Endothelial cell of umbilical vein (primary cell): ENCODE measurements at regions not wholly inside any gene's neighbourhood (a gene's known extent, or its start where the extent isn't known, plus 50 kb on each side); places are given as distances from the start of the nearest gene placed in this dataset.

Experiments used
- BruUV-seq: library from RNA; stranded (reverse); fragments of 400-500 nt; replicated peaks from 2 replicates; lab custom pipeline; 2021; lab: Mats Ljungman, UMichigan
- CTCF ChIA-PET: fragments of 300-600, 350-600 bp; sonication (Branson Sonifier 250); formaldehyde crosslinking; loops from one replicate; lab custom pipeline; 2021; ENCODE audit warnings: antibody characterized with exemption, inconsistent platforms; lab: Charles Lee
- POLR2A ChIA-PET: fragments of 300-600, 350-600 bp; sonication (Branson Sonifier 250); formaldehyde crosslinking; loops from one replicate; lab custom pipeline; 2021; ENCODE audit warnings: antibody characterized with exemption, inconsistent platforms; lab: Charles Lee
- DNase-seq: peaks from one replicate; pipeline ENCODE4 v3.0.0-alpha.2; 2011; ENCODE audit warnings: low read depth, low spot score
- FAIRE-seq: peaks from 2 replicates; lab custom pipeline; 2011; peaks lifted over from hg19 to GRCh38; lab: Jason Lieb, UNC
- H2AFZ ChIP-seq: 2 replicates; pipeline ENCODE4 v1.6.0; 2012; ENCODE audit warnings: low read depth, low read length, control low read depth, inconsistent platforms
- H3K27ac ChIP-seq: 2 replicates; pipeline ENCODE4 v1.5.1; 2011; ENCODE audit warnings: low read depth, mild to moderate bottlenecking, control low read depth, low read length, moderate library complexity; ENCODE audit not compliant: insufficient read depth
- H3K27me3 ChIP-seq, 2 experiments: 2 replicates each; pipeline versions ENCODE4 v1.6.0 to v1.6.1; 2011; ENCODE audit warnings: low read length in 2 of 2, mixed read lengths in 1 of 2; ENCODE audit not compliant: control insufficient read depth in 2 of 2, insufficient read depth in 2 of 2
- H3K36me3 ChIP-seq, 2 experiments: 2 replicates in 1 of 2; 3 replicates in 1 of 2; pipeline ENCODE4 v1.5.1; 2011; ENCODE audit warnings: low read length in 2 of 2, mild to moderate bottlenecking in 1 of 2, moderate library complexity in 1 of 2; ENCODE audit not compliant: control insufficient read depth in 2 of 2, insufficient read depth in 2 of 2; ENCODE audit errors: extremely low read depth in 1 of 2
- H3K4me1 ChIP-seq: 3 replicates; pipeline ENCODE4 v1.5.1; 2011; ENCODE audit warnings: mild to moderate bottlenecking, low read length; ENCODE audit not compliant: control insufficient read depth, insufficient read depth; ENCODE audit errors: extremely low read depth
- H3K4me2 ChIP-seq: 2 replicates; pipeline ENCODE4 v1.6.1; 2011; ENCODE audit warnings: low read length, control low read depth, mixed read lengths; ENCODE audit not compliant: insufficient read depth
- H3K4me3 ChIP-seq, 3 experiments: fragments of 200-600 bp in 1 of 3; sonication (generic), shearing (Covaris generic) in 1 of 3; replicated peaks in 1 of 3; 2 replicates each; pipeline ENCODE4 v1.5.1; 2011 to 2016; ENCODE audit warnings: control low read depth in 3 of 3, low read length in 3 of 3, mild to moderate bottlenecking in 2 of 3, inconsistent platforms in 1 of 3, low read depth in 1 of 3, moderate library complexity in 1 of 3; ENCODE audit not compliant: insufficient read depth in 1 of 3
- H3K79me2 ChIP-seq: 2 replicates; pipeline ENCODE4 v1.6.0; 2012; ENCODE audit warnings: low read length, inconsistent platforms; ENCODE audit not compliant: control insufficient read depth, insufficient read depth
- H3K9ac ChIP-seq: replicated peaks from 2 replicates; pipeline ENCODE3; 2011; ENCODE audit warnings: low read length, control low read depth; ENCODE audit not compliant: insufficient read depth; ENCODE audit errors: extremely low read depth
- H3K9me1 ChIP-seq: replicated peaks from 3 replicates; pipeline ENCODE4 v1.6.0; 2011; ENCODE audit warnings: mild to moderate bottlenecking, low read length; ENCODE audit not compliant: control insufficient read depth, insufficient read depth; ENCODE audit errors: extremely low read depth
- H3K9me3 ChIP-seq: replicated peaks from 2 replicates; pipeline ENCODE4 v1.5.1; 2012; ENCODE audit warnings: low read length, inconsistent platforms; ENCODE audit not compliant: control insufficient read depth, insufficient read depth
- H4K20me1 ChIP-seq: replicated peaks from 2 replicates; pipeline ENCODE3; 2011; ENCODE audit warnings: mild to moderate bottlenecking, low read length; ENCODE audit not compliant: control insufficient read depth, insufficient read depth; ENCODE audit errors: extremely low read depth
- EZH2 ChIP-seq: IDR thresholded peaks from 2 replicates; pipeline ENCODE4 v1.6.1; 2012; ENCODE audit warnings: borderline replicate concordance, low read depth, mild to moderate bottlenecking, moderate library complexity, low read length, inconsistent platforms; ENCODE audit not compliant: severe bottlenecking
- FOS ChIP-seq: IDR thresholded peaks from 2 replicates; pipeline ENCODE4 v1.6.1; 2011; ENCODE audit warnings: mild to moderate bottlenecking, low read length, moderate library complexity, borderline replicate concordance; ENCODE audit not compliant: insufficient read depth
- GATA2 ChIP-seq: IDR thresholded peaks from 2 replicates; pipeline ENCODE4 v1.7.0; 2011; ENCODE audit warnings: low read depth, mild to moderate bottlenecking, moderate library complexity, mixed read lengths, low read length; ENCODE audit not compliant: insufficient read length, insufficient read depth
- JUN ChIP-seq: IDR thresholded peaks from 2 replicates; pipeline ENCODE4 v1.6.1; 2011; ENCODE audit warnings: borderline replicate concordance, low read depth; ENCODE audit not compliant: insufficient read length, insufficient read depth
- MYC ChIP-seq: IDR thresholded peaks from one replicate; pipeline ENCODE4 v1.6.1; 2011; ENCODE audit warnings: mild to moderate bottlenecking, low read depth, low read length
- POLR2A ChIP-seq: IDR thresholded peaks from 2 replicates; pipeline ENCODE4 v1.6.1; 2012; ENCODE audit warnings: low read depth, mild to moderate bottlenecking, control low read depth, low read length
- POLR2AphosphoS5 ChIP-seq: IDR thresholded peaks from 2 replicates; pipeline ENCODE4 v1.6.1; 2012; ENCODE audit warnings: low read depth, mild to moderate bottlenecking, control low read depth, low read length, moderate library complexity; ENCODE audit not compliant: insufficient read depth
- dilution Hi-C: fragments of 300-500 bp; cut with MboI; formaldehyde crosslinking; loops from one replicate; pipeline ENCODE4 v1.15.0; 2019; ENCODE audit warnings: low sequenced_read_pairs; ENCODE audit not compliant: extremely low pct_ligation_motif_present
- intact Hi-C: fragments of 100-400 bp; cut with micrococcal nuclease; formaldehyde crosslinking; loops from one replicate; pipeline ENCODE4 v1.10.0; 2022
- TF ChIP-seq, protein P1 (sequence below): IDR thresholded peaks from 2 replicates; pipeline ENCODE4 v1.6.1; 2011; ENCODE audit not compliant: insufficient read depth, insufficient read length
- TF ChIP-seq, protein P2 (sequence below), 2 donors: IDR thresholded peaks; 1 replicate in 1 of 2; 2 replicates in 1 of 2; pipeline ENCODE4 v1.5.1; 2011; ENCODE audit warnings: low read length in 2 of 2, mild to moderate bottlenecking in 2 of 2, moderate library complexity in 2 of 2, control low read depth in 1 of 2, inconsistent platforms in 1 of 2, low read depth in 1 of 2; ENCODE audit not compliant: insufficient read depth in 1 of 2; ENCODE audit errors: extremely low read depth in 1 of 2

DNA sequence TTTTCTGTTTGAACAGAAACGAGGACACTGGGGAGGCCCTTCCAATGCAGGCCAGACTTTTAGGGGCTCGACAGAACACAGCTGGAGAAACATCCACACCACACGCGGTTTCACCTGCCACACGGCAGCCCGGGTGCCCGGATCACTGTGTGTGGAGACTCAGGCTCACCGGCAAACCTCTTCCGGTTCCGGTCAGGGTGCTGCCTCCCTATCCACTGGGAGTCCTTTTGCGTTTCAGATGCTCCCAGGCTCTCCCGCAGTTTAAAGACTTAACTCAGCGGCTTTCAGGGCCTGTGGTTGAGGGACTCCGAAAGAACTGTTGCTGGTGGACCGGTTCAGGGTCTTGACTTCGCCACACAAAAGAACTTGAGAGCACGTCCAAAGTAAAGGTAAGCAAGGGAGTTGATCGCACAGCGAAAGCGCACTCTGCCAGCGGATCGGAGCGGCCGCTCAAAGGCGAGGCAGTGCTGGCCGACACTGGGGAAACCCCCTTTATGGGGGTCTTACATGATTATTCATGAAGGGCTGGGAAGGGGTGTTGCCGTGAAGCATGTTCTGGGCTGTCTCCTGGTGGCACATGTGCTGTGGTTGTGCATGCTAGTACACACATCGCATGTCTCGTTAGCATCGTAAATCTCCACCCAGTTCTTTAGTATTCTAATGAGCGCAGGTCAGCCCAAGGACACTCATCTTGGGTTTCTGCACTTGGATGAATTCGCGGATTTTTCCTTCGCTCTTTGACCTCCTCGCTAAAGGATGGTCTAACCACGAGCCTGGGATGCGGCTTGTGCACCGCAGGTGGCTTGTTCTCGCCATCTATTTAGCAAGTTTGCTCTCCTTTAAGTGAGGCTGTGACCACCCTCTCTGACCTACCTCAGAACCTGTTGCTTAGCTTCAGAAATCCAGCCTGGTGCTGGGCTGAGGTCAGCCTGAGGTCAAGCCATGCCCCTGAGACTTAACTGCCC lies 180.3 kb downstream of the CDH26 start:
- POLR2A ChIA-PET, result no interaction called here
- intact Hi-C loops, result no loop called here
- BruUV-seq, result no TSS peak
- CTCF ChIA-PET, result interaction anchor here (1.0 kb wide), 1 partner anchor 22 kb away, joined by 3 read pairs; no protein-coding TSS in a partner anchor
- no peak overlapping the region for H3K9ac ChIP-seq
- no peak overlapping the region for H3K4me2 ChIP-seq
- dilution Hi-C loops, result no loop called here
- TF ChIP-seq JUN (no peak), POLR2A (no peak), EZH2 (no peak), GATA2 (no peak), POLR2AphosphoS5 (no peak), FOS (no peak), MYC (no peak)
- TF ChIP-seq, protein P1, sequence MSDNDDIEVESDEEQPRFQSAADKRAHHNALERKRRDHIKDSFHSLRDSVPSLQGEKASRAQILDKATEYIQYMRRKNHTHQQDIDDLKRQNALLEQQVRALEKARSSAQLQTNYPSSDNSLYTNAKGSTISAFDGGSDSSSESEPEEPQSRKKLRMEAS, result no peak
- TF ChIP-seq, protein P2, sequence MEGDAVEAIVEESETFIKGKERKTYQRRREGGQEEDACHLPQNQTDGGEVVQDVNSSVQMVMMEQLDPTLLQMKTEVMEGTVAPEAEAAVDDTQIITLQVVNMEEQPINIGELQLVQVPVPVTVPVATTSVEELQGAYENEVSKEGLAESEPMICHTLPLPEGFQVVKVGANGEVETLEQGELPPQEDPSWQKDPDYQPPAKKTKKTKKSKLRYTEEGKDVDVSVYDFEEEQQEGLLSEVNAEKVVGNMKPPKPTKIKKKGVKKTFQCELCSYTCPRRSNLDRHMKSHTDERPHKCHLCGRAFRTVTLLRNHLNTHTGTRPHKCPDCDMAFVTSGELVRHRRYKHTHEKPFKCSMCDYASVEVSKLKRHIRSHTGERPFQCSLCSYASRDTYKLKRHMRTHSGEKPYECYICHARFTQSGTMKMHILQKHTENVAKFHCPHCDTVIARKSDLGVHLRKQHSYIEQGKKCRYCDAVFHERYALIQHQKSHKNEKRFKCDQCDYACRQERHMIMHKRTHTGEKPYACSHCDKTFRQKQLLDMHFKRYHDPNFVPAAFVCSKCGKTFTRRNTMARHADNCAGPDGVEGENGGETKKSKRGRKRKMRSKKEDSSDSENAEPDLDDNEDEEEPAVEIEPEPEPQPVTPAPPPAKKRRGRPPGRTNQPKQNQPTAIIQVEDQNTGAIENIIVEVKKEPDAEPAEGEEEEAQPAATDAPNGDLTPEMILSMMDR (IDR thresholded peaks at IDR 0.05; ENCODE audit: extremely low read depth in 1 of 2, insufficient read depth in 1 of 2, low read depth in 1 of 2, low read length in 2 of 2), result no peak
- H3K9me3 ChIP-seq, result peaks cover 4% of the 10 kb centered on the region
- no peak overlapping the region for H2AFZ ChIP-seq
- DNase-seq (no peak), FAIRE-seq (no peak)
- no peaks in the 10 kb centered on the region for H3K9me1 ChIP-seq
- no peaks in the 10 kb centered on the region for H3K36me3 ChIP-seq
- no peak overlapping the region for H3K27ac ChIP-seq
- no peaks in the 10 kb centered on the region for H3K4me1 ChIP-seq
- H3K27me3 ChIP-seq, result no peaks in the 10 kb centered on the region
- H3K4me3 ChIP-seq, result no peak overlapping the region
- H3K79me2 ChIP-seq, result no peaks in the 10 kb centered on the region
- no peaks in the 10 kb centered on the region for H4K20me1 ChIP-seq
